Neuronal stem cell (in vitro differentiated cells): ENCODE measurements at regions not wholly inside any gene's neighbourhood (a gene's known extent, or its start where the extent isn't known, plus 50 kb on each side); places are given as distances from the start of the nearest gene placed in this dataset.
A peak's percentile ranks its signal among the peaks of the same experiment; 100 is the strongest.

Experiments used
- DNase-seq: peaks from one replicate; pipeline ENCODE4 v3.0.0-alpha.2; 2013; ENCODE audit warnings: low spot score
- H2AFZ ChIP-seq: one replicate; pipeline ENCODE4 v1.6.1; 2013; ENCODE audit warnings: mild to moderate bottlenecking, low read length, inconsistent platforms
- H2AK5ac ChIP-seq: 2 replicates; pipeline ENCODE4 v1.6.1; 2013; ENCODE audit warnings: low read depth, mild to moderate bottlenecking, inconsistent platforms, low read length, moderate library complexity, mixed read lengths
- H2BK120ac ChIP-seq: 2 replicates; pipeline ENCODE4 v1.6.1; 2013; ENCODE audit warnings: low read depth, mild to moderate bottlenecking, inconsistent platforms, low read length, moderate library complexity, mixed read lengths
- H2BK12ac ChIP-seq: one replicate; pipeline ENCODE4 v1.6.1; 2013; ENCODE audit warnings: low read length, inconsistent platforms
- H2BK15ac ChIP-seq: 2 replicates; pipeline ENCODE4 v1.6.1; 2013; ENCODE audit warnings: mild to moderate bottlenecking, low read length, inconsistent platforms, mixed read lengths
- H2BK5ac ChIP-seq: one replicate; pipeline ENCODE4 v1.6.1; 2013; ENCODE audit warnings: inconsistent platforms, mild to moderate bottlenecking, low read length, moderate library complexity
- H3K14ac ChIP-seq: one replicate; pipeline ENCODE4 v1.6.1; 2013; ENCODE audit warnings: low read length, inconsistent platforms
- H3K18ac ChIP-seq: 2 replicates; pipeline ENCODE4 v1.6.1; 2013; ENCODE audit warnings: low read length, inconsistent platforms
- H3K23ac ChIP-seq: 2 replicates; pipeline ENCODE4 v1.6.1; 2013; ENCODE audit warnings: low read depth, mild to moderate bottlenecking, mixed read lengths, low read length, inconsistent platforms; ENCODE audit not compliant: poor library complexity
- H3K27ac ChIP-seq: replicated peaks from 3 replicates; pipeline ENCODE4 v1.5.1; 2013; ENCODE audit warnings: low read length, inconsistent platforms
- H3K27me3 ChIP-seq, 3 experiments: 2 replicates each; pipeline ENCODE4 v1.6.1; 2013; ENCODE audit warnings: low read length in 3 of 3, mild to moderate bottlenecking in 2 of 3, inconsistent platforms in 1 of 3, low read depth in 1 of 3, mixed read lengths in 1 of 3, moderate library complexity in 1 of 3; ENCODE audit not compliant: control insufficient read depth in 3 of 3, insufficient read depth in 3 of 3
- H3K36me3 ChIP-seq, 2 donors: replicated peaks in 1 of 2; 2 replicates each; pipeline ENCODE4 v1.6.1; 2013; ENCODE audit warnings: low read length in 2 of 2; ENCODE audit not compliant: control insufficient read depth in 2 of 2, insufficient read depth in 2 of 2
- H3K4ac ChIP-seq: 2 replicates; pipeline ENCODE4 v1.6.1; 2013; ENCODE audit warnings: inconsistent platforms, mild to moderate bottlenecking, low read length, moderate library complexity
- H3K4me1 ChIP-seq, 2 donors: 1 replicate in 1 of 2; 2 replicates in 1 of 2; pipeline ENCODE4 v1.6.1; 2013; ENCODE audit warnings: low read length in 2 of 2, low read depth in 1 of 2; ENCODE audit not compliant: control insufficient read depth in 2 of 2, insufficient read depth in 1 of 2
- H3K4me2 ChIP-seq: one replicate; pipeline ENCODE4 v1.6.1; 2013; ENCODE audit warnings: mild to moderate bottlenecking, low read length, inconsistent platforms; ENCODE audit not compliant: insufficient read depth, poor library complexity, severe bottlenecking
- H3K4me3 ChIP-seq, 2 donors: 2 replicates each; pipeline ENCODE4 v1.5.1; 2013; ENCODE audit warnings: low read length in 2 of 2, mild to moderate bottlenecking in 2 of 2, inconsistent platforms in 1 of 2, moderate library complexity in 1 of 2
- H3K79me1 ChIP-seq: one replicate; pipeline ENCODE4 v1.6.1; 2013; ENCODE audit warnings: low read depth, mild to moderate bottlenecking, inconsistent platforms, low read length, moderate library complexity
- H3K9ac ChIP-seq: one replicate; pipeline ENCODE4 v1.6.1; 2013; ENCODE audit warnings: mild to moderate bottlenecking, low read depth, low read length, inconsistent platforms; ENCODE audit not compliant: poor library complexity
- H3K9me3 ChIP-seq, 2 donors: replicated peaks in 1 of 2; 2 replicates each; pipeline versions ENCODE3 to v1.6.1; 2013; ENCODE audit warnings: low read length in 2 of 2, mild to moderate bottlenecking in 2 of 2, inconsistent platforms in 1 of 2, low read depth in 1 of 2, mixed read lengths in 1 of 2, moderate library complexity in 1 of 2; ENCODE audit not compliant: control insufficient read depth in 2 of 2, insufficient read depth in 1 of 2
- H4K8ac ChIP-seq: one replicate; pipeline ENCODE4 v1.6.1; 2013; ENCODE audit warnings: low read depth, mild to moderate bottlenecking, inconsistent platforms, low read length, moderate library complexity
- H4K91ac ChIP-seq: one replicate; pipeline ENCODE4 v1.6.1; 2013; ENCODE audit warnings: low read length, low read depth, mild to moderate bottlenecking, inconsistent platforms; ENCODE audit not compliant: poor library complexity
- WGBS, 2 donors: extraction: QIAGEN DNeasy Blood & Tissue Kit; methylation state at CpG; one replicate each; pipeline ENCODE4 v1.1.7; 2013; ENCODE audit warnings: missing lambda C conversion rate in 2 of 2, mixed read lengths in 1 of 2; ENCODE audit not compliant: insufficient read length in 2 of 2, insufficient replicate concordance in 1 of 2; ENCODE audit errors: extremely low coverage in 2 of 2; 5-methylcytosine and 5-hydroxymethylcytosine counted together

DNA sequence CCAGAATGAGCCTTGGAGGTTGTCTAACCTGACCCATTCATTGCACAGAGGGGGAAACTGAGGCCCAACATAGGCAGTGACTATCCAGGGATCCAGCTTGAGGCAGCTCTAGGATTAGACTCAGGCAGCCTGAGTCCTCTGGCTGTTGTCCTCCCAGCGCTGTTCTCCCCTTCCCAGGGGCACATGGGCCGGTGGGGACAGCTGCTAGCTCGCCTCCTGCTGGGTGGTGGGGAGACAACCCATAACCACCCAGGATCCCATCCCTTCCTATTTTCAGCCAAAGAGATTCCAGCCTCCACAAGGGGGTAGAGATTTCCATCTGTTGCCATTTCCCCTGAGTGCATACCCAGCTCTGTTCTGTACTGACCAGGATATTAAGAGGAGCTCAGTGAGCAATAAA is 145.1 kb upstream of the GPR26 start:
- no peaks in the 10 kb centered on the region for H3K9me3 ChIP-seq

DNA sequence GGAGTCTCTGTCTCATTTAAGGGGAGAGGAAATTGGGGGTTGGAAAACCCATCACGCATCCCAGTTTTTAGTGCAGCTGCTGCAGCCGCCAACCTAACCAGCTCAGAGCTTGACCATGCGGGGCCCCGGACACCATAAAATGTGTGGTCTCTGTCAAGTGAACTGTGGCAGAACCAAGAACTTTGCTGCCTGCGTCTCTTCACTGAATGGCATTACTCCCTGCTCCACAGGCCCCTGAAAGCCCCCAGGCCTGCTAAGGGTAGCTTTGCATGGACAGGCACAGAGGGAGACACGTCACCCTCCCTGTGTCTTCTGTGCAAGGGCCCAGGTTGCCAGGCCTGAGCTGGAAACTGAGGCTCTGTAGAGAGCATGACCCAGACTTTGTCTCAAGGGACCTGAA is 144.6 kb upstream of the GPR26 start:
- peak overlapping the region; percentile 13 for H3K18ac ChIP-seq
- no peak for DNase-seq
- no peak overlapping the region for H2AFZ ChIP-seq
- no CpG with 5 or more reads among the region's 6 CpGs for WGBS, 2 donors
- H2BK15ac ChIP-seq, result no peak overlapping the region
- peaks cover 0 to 2% (median 0%) of the 10 kb centered on the region in 3 experiments for H3K27me3 ChIP-seq
- H4K8ac ChIP-seq, result no peak overlapping the region
- no peak overlapping the region for H2BK5ac ChIP-seq
- H3K9me3 ChIP-seq, result no peaks in the 10 kb centered on the region
- H3K4me3 ChIP-seq, result no peak overlapping the region
- H2AK5ac ChIP-seq, result no peak overlapping the region
- H3K14ac ChIP-seq, result peak overlapping the region; percentile 40
- no peak overlapping the region for H3K9ac ChIP-seq
- no peak overlapping the region for H3K4me2 ChIP-seq
- no peaks in the 10 kb centered on the region for H3K36me3 ChIP-seq
- H3K79me1 ChIP-seq, result no peaks in the 10 kb centered on the region
- no peak overlapping the region for H3K23ac ChIP-seq
- H3K4ac ChIP-seq, result no peak overlapping the region
- H4K91ac ChIP-seq, result no peak overlapping the region
- H3K27ac ChIP-seq, result no peak overlapping the region
- H3K4me1 ChIP-seq, result peaks cover 0 to 11% of the 10 kb centered on the region in 2 donors
- H2BK120ac ChIP-seq, result no peak overlapping the region
- no peak overlapping the region for H2BK12ac ChIP-seq

More for the DNA sequence above, 145.1 kb upstream of the GPR26 start:
- H3K18ac ChIP-seq, result peak overlapping the region; percentile 19
- peak overlapping the region; percentile 63 for H2BK12ac ChIP-seq
- H3K4me2 ChIP-seq, result no peak overlapping the region
- peak overlapping the region; percentile 63 for H3K9ac ChIP-seq
- H2BK15ac ChIP-seq, result no peak overlapping the region
- no peaks in the 10 kb centered on the region for H3K36me3 ChIP-seq
- H3K14ac ChIP-seq, result no peak overlapping the region
- H3K27me3 ChIP-seq, result peaks cover 0 to 2% (median 0%) of the 10 kb centered on the region in 3 experiments
- H4K91ac ChIP-seq, result no peak overlapping the region
- peak overlapping the region; percentile 83 for H2BK120ac ChIP-seq
- H3K27ac ChIP-seq, result no peak overlapping the region
- DNase-seq, result no peak
- no peak overlapping the region for H3K23ac ChIP-seq
- no peak overlapping the region for H2BK5ac ChIP-seq
- WGBS, 2 donors, result no CpG with 5 or more reads among the region's 3 CpGs
- peaks cover 0 to 11% of the 10 kb centered on the region in 2 donors for H3K4me1 ChIP-seq
- H4K8ac ChIP-seq, result no peak overlapping the region
- H2AK5ac ChIP-seq, result peak overlapping the region; percentile 73
- no peaks in the 10 kb centered on the region for H3K79me1 ChIP-seq
- no peak overlapping the region for H3K4ac ChIP-seq
- no peak overlapping the region for H3K4me3 ChIP-seq
- H2AFZ ChIP-seq, result no peak overlapping the region

DNA sequence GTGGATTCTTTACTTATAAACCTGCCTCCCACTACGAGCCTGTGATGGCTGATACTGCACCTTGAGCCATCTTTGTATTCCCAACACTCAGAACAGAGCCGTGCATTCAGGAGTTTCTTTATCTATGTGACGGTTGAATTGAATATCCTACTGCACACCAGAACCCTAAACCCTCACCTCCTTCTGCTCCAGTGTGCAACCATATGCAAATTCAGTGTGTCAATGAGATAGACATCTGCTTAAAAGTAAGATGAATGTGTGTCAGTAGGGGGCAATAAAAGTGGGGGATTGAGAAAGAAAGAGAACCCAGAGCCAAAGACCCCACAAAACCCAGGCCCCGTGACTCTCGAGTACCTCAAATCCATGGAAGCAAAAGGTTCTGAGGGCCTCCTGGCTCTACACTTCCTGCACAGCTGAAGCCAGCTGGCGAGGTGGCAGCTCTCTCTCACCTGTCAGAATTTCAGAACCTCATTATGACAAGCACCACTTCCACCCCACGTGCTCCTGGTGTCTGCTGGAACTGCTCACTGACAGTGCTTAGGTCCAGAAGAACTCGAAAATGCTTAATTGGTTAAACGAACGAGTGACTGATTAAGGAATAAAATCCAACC is 143.3 kb upstream of the GPR26 start:
- H3K4me3 ChIP-seq, result no peak overlapping the region
- H3K4me1 ChIP-seq, result peaks cover 0 to 7% of the 10 kb centered on the region in 2 donors
- no peak overlapping the region for H3K9ac ChIP-seq
- no peak overlapping the region for H2BK120ac ChIP-seq
- no peak overlapping the region for H3K23ac ChIP-seq
- H4K91ac ChIP-seq, result no peak overlapping the region
- H2BK15ac ChIP-seq, result no peak overlapping the region
- H3K18ac ChIP-seq, result no peak overlapping the region
- no peak overlapping the region for H3K27ac ChIP-seq
- WGBS, 2 donors, result no CpG with 5 or more reads among the region's 10 CpGs
- H3K27me3 ChIP-seq, result peaks cover 0 to 2% (median 0%) of the 10 kb centered on the region in 3 experiments
- no peak overlapping the region for H2BK5ac ChIP-seq
- H3K9me3 ChIP-seq, result no peaks in the 10 kb centered on the region
- DNase-seq, result no peak
- no peak overlapping the region for H4K8ac ChIP-seq
- no peak overlapping the region for H2AFZ ChIP-seq
- no peaks in the 10 kb centered on the region for H3K79me1 ChIP-seq
- no peaks in the 10 kb centered on the region for H3K36me3 ChIP-seq
- H3K4me2 ChIP-seq, result no peak overlapping the region
- no peak overlapping the region for H2BK12ac ChIP-seq
- H3K14ac ChIP-seq, result no peak overlapping the region
- H3K4ac ChIP-seq, result no peak overlapping the region
- no peak overlapping the region for H2AK5ac ChIP-seq

DNA sequence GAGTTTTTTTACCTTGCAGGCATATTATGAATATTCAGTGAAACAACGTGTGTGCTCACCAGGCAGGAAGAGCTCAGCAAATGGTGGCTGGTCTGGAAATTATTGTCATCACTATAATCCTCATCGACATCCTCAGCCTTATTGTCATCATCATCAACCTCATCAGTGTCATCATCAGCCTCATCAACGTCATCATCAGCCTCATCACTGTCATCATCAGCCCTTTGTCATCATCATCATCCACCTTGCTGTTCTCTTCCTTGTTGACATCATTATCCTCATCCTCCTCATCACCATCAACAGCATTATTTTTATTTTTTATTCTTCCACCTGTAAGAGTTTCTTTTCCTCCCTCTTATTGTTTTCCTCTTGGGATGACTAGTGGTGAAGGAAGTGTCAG is 142.3 kb upstream of the GPR26 start:
- no peak overlapping the region for H2BK15ac ChIP-seq
- H3K18ac ChIP-seq, result no peak overlapping the region
- H3K27me3 ChIP-seq, result no peaks in the 10 kb centered on the region
- H3K27ac ChIP-seq, result no peak overlapping the region
- DNase-seq, result no peak
- no peaks in the 10 kb centered on the region for H3K36me3 ChIP-seq
- H3K4me1 ChIP-seq, result peaks cover 0 to 4% of the 10 kb centered on the region in 2 donors
- H2AFZ ChIP-seq, result no peak overlapping the region
- no peak overlapping the region for H3K4me3 ChIP-seq
- H4K91ac ChIP-seq, result no peak overlapping the region
- no peak overlapping the region for H2BK5ac ChIP-seq
- H2BK120ac ChIP-seq, result no peak overlapping the region
- H2AK5ac ChIP-seq, result no peak overlapping the region
- H2BK12ac ChIP-seq, result no peak overlapping the region
- no peaks in the 10 kb centered on the region for H3K79me1 ChIP-seq
- WGBS, 2 donors, result no CpG with 5 or more reads among the region's 3 CpGs
- H3K4me2 ChIP-seq, result no peak overlapping the region
- no peak overlapping the region for H4K8ac ChIP-seq
- no peak overlapping the region for H3K23ac ChIP-seq
- H3K9ac ChIP-seq, result no peak overlapping the region
- no peak overlapping the region for H3K4ac ChIP-seq
- H3K9me3 ChIP-seq, result no peaks in the 10 kb centered on the region
- H3K14ac ChIP-seq, result no peak overlapping the region
